GM10266 (cell line): ENCODE measurements at regions not wholly inside any gene's neighbourhood (a gene's known extent, or its start where the extent isn't known, plus 50 kb on each side); places are given as distances from the start of the nearest gene placed in this dataset.

Experiments
- DNase-seq: peaks from one replicate; pipeline ENCODE4 v3.0.0; 2012; ENCODE audit errors: extremely low spot score
- TF ChIP-seq, protein P1 (sequence below): IDR thresholded peaks from 2 replicates; pipeline ENCODE4 v1.5.1; 2012; ENCODE audit warnings: mild to moderate bottlenecking, low read depth; ENCODE audit not compliant: control insufficient read depth, insufficient read depth; ENCODE audit errors: missing control alignments

DNA sequence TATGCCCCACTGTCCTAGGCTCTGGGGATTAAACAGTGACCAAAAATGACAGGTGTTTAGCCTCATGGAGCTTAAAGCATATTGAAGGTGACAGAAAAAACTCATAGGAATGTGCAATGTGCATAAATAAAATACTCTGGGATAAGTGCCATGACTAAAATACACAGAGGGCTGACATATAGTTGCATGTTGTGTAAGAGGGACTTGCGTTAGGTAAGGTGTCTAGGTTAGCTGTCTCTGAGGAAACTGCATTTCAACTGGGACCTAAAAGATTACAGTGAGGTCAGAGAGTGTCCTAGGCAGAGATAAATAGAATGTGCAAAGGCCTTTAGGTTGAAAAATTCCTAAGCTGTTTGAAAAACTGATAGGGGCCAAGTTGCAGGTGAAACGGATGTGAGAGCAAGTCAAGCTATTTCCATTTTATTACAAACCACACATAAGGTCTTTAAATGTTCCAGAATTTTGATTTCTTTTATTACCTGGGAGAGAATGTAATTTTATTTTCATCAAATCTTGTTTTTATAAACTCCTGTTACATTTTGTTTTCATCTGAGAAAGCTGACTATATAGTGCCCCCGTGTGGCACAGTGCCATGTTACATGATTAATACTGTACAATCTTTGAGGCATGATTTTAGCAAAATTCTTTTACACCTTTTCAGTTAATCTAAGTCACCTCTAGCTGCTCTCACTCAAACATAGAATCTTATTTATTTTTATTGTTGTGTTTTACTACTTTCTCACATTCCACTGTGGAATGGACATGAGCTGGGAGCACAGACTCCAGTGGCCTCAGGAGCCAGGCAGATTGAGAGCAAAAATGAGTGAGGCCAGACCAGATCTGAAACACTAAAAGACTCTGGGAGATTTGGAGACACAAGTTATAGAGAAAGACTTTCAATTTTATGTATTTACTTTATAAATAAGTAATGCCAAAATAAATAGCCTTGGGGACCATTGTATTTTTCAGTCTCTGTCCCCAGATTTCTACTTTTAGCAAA is 259.6 kb upstream of the ZNF717 start:
- no peak for DNase-seq
- TF ChIP-seq, protein P1, sequence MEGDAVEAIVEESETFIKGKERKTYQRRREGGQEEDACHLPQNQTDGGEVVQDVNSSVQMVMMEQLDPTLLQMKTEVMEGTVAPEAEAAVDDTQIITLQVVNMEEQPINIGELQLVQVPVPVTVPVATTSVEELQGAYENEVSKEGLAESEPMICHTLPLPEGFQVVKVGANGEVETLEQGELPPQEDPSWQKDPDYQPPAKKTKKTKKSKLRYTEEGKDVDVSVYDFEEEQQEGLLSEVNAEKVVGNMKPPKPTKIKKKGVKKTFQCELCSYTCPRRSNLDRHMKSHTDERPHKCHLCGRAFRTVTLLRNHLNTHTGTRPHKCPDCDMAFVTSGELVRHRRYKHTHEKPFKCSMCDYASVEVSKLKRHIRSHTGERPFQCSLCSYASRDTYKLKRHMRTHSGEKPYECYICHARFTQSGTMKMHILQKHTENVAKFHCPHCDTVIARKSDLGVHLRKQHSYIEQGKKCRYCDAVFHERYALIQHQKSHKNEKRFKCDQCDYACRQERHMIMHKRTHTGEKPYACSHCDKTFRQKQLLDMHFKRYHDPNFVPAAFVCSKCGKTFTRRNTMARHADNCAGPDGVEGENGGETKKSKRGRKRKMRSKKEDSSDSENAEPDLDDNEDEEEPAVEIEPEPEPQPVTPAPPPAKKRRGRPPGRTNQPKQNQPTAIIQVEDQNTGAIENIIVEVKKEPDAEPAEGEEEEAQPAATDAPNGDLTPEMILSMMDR, result peak; percentile 54

DNA sequence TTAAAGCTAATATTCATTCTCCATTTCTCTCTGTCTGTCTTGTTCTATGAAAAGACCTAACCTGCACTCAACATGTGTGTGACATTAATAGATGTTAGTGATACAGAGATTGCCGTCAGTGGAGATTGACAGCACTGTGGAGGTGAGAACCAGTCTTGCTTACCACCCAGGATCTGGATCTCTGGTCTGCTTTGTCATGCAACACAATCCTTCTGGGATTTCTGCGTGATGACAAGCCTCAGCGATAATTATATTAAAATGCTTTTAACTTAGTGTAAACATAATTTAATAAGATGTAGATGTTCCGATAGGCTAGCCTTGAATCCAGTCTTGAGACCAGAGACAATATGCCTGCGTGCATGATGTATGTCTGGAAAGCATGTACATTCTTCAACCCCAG is 262.0 kb upstream of the ZNF717 start:
- no peak for DNase-seq
- TF ChIP-seq, protein P1, result no peak

DNA sequence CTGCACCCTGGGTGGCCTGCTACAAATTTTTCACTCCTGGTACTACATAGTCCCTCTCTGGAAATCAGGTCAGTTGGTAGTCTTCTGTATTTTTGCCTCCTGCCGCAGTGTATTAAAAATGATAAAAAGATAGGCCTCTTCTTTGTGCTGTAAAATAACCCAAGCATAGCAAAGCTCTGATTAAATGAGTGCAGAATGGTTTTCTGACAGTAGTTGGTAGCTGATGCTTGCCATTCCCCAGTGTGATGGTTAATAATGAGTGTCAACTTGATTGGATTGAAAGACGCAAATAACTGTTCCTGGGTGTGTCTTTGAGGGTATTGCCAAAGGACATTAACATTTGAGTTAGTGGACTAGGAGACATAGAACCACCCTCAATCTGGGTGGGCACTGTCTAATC is 264.4 kb upstream of the ZNF717 start:
- DNase-seq, result no peak
- TF ChIP-seq, protein P1, result no peak

DNA sequence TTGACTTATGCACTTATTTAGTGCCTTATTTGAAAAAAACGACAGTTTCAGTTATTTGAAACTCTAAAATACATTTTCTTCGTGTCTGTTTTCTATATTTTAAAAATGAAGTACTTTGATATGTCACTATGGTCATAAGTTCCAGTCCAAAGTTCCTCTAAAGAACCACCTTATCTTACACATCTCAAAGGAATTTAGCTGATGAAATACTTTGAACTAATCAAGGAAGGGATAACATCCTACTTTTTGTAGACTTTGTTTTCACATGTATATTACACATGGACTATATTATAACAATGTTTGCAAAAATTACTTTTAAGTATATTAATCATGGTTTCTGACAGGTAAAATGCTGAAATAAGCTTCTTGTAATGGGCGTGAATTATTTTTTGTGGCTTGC is 265.8 kb upstream of the ZNF717 start:
- TF ChIP-seq, protein P1, result no peak
- no peak for DNase-seq

DNA sequence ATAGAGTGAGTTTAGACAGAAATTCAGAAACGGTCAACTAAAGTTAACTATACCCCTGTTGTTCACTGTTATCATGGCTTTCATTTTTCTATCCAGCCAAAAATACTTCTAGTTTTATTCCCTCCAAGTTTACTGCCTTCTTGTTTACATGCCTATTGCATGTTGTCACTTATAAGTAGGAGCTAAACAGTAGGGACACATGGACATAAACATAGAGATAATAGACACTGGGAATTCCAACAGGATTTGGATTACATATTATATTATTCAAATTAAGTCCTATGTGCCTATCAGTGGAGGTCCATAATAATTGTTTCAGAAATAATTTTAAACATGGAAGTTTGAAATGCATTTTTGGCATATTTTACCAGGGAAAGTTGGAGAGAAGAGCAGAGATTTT is 269.1 kb upstream of the ZNF717 start:
- no peak for DNase-seq
- TF ChIP-seq, protein P1, result no peak

DNA sequence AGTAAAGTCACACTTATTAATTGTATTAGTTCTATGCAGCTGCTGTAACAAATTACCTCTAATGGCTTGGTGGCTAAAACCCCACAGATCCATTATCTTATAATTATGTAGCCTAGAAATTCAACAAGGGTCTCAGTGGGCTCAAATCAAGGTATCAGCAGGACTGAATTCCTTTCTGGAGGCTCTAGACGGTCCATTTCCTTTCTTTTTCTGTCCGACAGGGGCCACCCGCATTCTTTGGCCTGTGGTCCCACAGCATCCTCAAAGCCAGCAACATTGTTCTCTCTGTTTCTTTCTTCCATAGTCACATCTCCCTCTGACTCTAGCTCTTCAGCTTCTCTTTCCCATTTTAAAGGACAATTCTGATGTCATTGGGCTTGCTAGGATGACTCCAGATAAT is 276.3 kb upstream of the ZNF717 start:
- TF ChIP-seq, protein P1, result no peak
- no peak for DNase-seq

DNA sequence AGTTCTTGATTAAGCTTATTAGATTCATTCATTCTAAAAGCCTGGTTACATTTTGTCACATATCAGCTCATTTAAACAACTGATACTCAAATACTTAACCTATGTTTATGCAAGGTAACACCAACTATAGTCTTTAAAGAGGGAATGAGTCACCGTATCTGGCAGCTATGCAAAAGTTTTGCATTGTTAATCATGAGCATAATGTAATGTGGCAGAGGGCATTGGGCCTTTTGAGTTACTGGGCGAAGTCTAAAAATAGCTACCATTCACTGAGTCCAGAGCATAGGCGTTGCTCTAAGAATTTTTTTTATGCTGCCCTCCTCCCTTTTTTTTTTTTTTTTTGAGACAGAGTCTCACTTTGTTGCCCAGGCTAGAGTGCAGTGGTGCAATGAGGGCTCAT is 277.7 kb upstream of the ZNF717 start:
- TF ChIP-seq, protein P1, result no peak
- DNase-seq, result no peak
